ENCODE measurements at regions not wholly inside any gene's neighbourhood (a gene's known extent, or its start where the extent isn't known, plus 50 kb on each side); places are given as distances from the start of the nearest gene placed in this dataset.

- no peaks in the 10 kb centered on the region for H3K4me1 ChIP-seq (ENCODE audit: insufficient read depth, insufficient read length)
- no peaks in the 10 kb centered on the region for H3K36me3 ChIP-seq (ENCODE audit: insufficient read depth, insufficient read length, low read length)
- H3K9ac ChIP-seq (ENCODE audit: insufficient read length, low read depth), result no peak overlapping the region
- H3K9me3 ChIP-seq (ENCODE audit: insufficient read depth, low read length), result no peaks in the 10 kb centered on the region
- no peaks in the 10 kb centered on the region for H3K27me3 ChIP-seq (ENCODE audit: insufficient read depth, insufficient read length)
- no peak for TF ChIP-seq SUZ12 (IDR thresholded peaks at IDR 0.05; ENCODE audit: extremely low read depth, insufficient read depth, insufficient read length)
- no peak for TF ChIP-seq YY1 (IDR thresholded peaks at IDR 0.05; ENCODE audit: insufficient read depth, insufficient read length)
- no peak for TF ChIP-seq ZNF274 (IDR thresholded peaks at IDR 0.05; ENCODE audit: low read depth, low read length)
- no peak for DNase-seq (ENCODE audit: low read depth, low spot score)
- H3K4me3 ChIP-seq (ENCODE audit: insufficient read length, low read depth), result no peak overlapping the region
Observed at GRCh38 chr6:101259505-101259904, 134.0 kb upstream of the GRIK2 start.

GRCh38 chr6:101263596-101263995 is 129.9 kb upstream of the GRIK2 start:
- H3K27me3 ChIP-seq (ENCODE audit: insufficient read depth, insufficient read length), result no peaks in the 10 kb centered on the region
- no peak for DNase-seq (ENCODE audit: low read depth, low spot score)
- no peaks in the 10 kb centered on the region for H3K4me1 ChIP-seq (ENCODE audit: insufficient read depth, insufficient read length)
- H3K36me3 ChIP-seq (ENCODE audit: insufficient read depth, insufficient read length, low read length), result no peaks in the 10 kb centered on the region
- TF ChIP-seq ZNF274 (IDR thresholded peaks at IDR 0.05; ENCODE audit: low read depth, low read length), result no peak
- TF ChIP-seq YY1 (IDR thresholded peaks at IDR 0.05; ENCODE audit: insufficient read depth, insufficient read length), result no peak
- TF ChIP-seq SUZ12 (IDR thresholded peaks at IDR 0.05; ENCODE audit: extremely low read depth, insufficient read depth, insufficient read length), result no peak
- H3K9ac ChIP-seq (ENCODE audit: insufficient read length, low read depth), result no peak overlapping the region
- H3K4me3 ChIP-seq (ENCODE audit: insufficient read length, low read depth), result no peak overlapping the region
- H3K9me3 ChIP-seq (ENCODE audit: insufficient read depth, low read length), result no peaks in the 10 kb centered on the region

- no peak for DNase-seq (ENCODE audit: low read depth, low spot score)
- Histone ChIP-seq H3K4me3 (ENCODE audit: insufficient read length, low read depth) (no peak overlapping the region), H3K9me3 (ENCODE audit: insufficient read depth, low read length) (no peaks in the 10 kb centered on the region), H3K9ac (ENCODE audit: insufficient read length, low read depth) (no peak overlapping the region), H3K27me3 (ENCODE audit: insufficient read depth, insufficient read length) (no peaks in the 10 kb centered on the region), H3K36me3 (ENCODE audit: insufficient read depth, insufficient read length, low read length) (no peaks in the 10 kb centered on the region), H3K4me1 (ENCODE audit: insufficient read depth, insufficient read length) (no peaks in the 10 kb centered on the region)
- TF ChIP-seq YY1 (IDR thresholded peaks at IDR 0.05; ENCODE audit: insufficient read depth, insufficient read length) (no peak), ZNF274 (IDR thresholded peaks at IDR 0.05; ENCODE audit: low read depth, low read length) (no peak), SUZ12 (IDR thresholded peaks at IDR 0.05; ENCODE audit: extremely low read depth, insufficient read depth, insufficient read length) (no peak)
Observed at GRCh38 chr6:101266063-101266462, 127.4 kb upstream of the GRIK2 start.

- no peak for TF ChIP-seq YY1 (IDR thresholded peaks at IDR 0.05; ENCODE audit: insufficient read depth, insufficient read length)
- no peak for TF ChIP-seq ZNF274 (IDR thresholded peaks at IDR 0.05; ENCODE audit: low read depth, low read length)
- TF ChIP-seq SUZ12 (IDR thresholded peaks at IDR 0.05; ENCODE audit: extremely low read depth, insufficient read depth, insufficient read length), result no peak
- Histone ChIP-seq H3K4me1 (ENCODE audit: insufficient read depth, insufficient read length) (no peaks in the 10 kb centered on the region), H3K36me3 (ENCODE audit: insufficient read depth, insufficient read length, low read length) (no peaks in the 10 kb centered on the region), H3K4me3 (ENCODE audit: insufficient read length, low read depth) (no peak overlapping the region), H3K9ac (ENCODE audit: insufficient read length, low read depth) (no peak overlapping the region), H3K9me3 (ENCODE audit: insufficient read depth, low read length) (no peaks in the 10 kb centered on the region), H3K27me3 (ENCODE audit: insufficient read depth, insufficient read length) (no peaks in the 10 kb centered on the region)
- no peak for DNase-seq (ENCODE audit: low read depth, low spot score)
Observed at GRCh38 chr6:101268541-101268940, 125.0 kb upstream of the GRIK2 start.

GRCh38 chr6:101275251-101275650 is 118.3 kb upstream of the GRIK2 start:
- H3K9me3 ChIP-seq (ENCODE audit: insufficient read depth, low read length), result no peaks in the 10 kb centered on the region
- no peaks in the 10 kb centered on the region for H3K36me3 ChIP-seq (ENCODE audit: insufficient read depth, insufficient read length, low read length)
- TF ChIP-seq SUZ12 (IDR thresholded peaks at IDR 0.05; ENCODE audit: extremely low read depth, insufficient read depth, insufficient read length) (no peak), ZNF274 (IDR thresholded peaks at IDR 0.05; ENCODE audit: low read depth, low read length) (no peak), YY1 (IDR thresholded peaks at IDR 0.05; ENCODE audit: insufficient read depth, insufficient read length) (no peak)
- no peak overlapping the region for H3K4me3 ChIP-seq (ENCODE audit: insufficient read length, low read depth)
- no peaks in the 10 kb centered on the region for H3K4me1 ChIP-seq (ENCODE audit: insufficient read depth, insufficient read length)
- H3K27me3 ChIP-seq (ENCODE audit: insufficient read depth, insufficient read length), result no peaks in the 10 kb centered on the region
- H3K9ac ChIP-seq (ENCODE audit: insufficient read length, low read depth), result no peak overlapping the region
- DNase-seq (ENCODE audit: low read depth, low spot score), result no peak

GRCh38 chr6:101276066-101276465 is 117.4 kb upstream of the GRIK2 start:
- Histone ChIP-seq H3K9me3 (ENCODE audit: insufficient read depth, low read length) (no peaks in the 10 kb centered on the region), H3K27me3 (ENCODE audit: insufficient read depth, insufficient read length) (no peaks in the 10 kb centered on the region), H3K4me1 (ENCODE audit: insufficient read depth, insufficient read length) (no peaks in the 10 kb centered on the region), H3K9ac (ENCODE audit: insufficient read length, low read depth) (no peak overlapping the region), H3K36me3 (ENCODE audit: insufficient read depth, insufficient read length, low read length) (no peaks in the 10 kb centered on the region), H3K4me3 (ENCODE audit: insufficient read length, low read depth) (no peak overlapping the region)
- TF ChIP-seq SUZ12 (IDR thresholded peaks at IDR 0.05; ENCODE audit: extremely low read depth, insufficient read depth, insufficient read length) (no peak), YY1 (IDR thresholded peaks at IDR 0.05; ENCODE audit: insufficient read depth, insufficient read length) (no peak), ZNF274 (IDR thresholded peaks at IDR 0.05; ENCODE audit: low read depth, low read length) (no peak)
- no peak for DNase-seq (ENCODE audit: low read depth, low spot score)

- TF ChIP-seq ZNF274 (IDR thresholded peaks at IDR 0.05; ENCODE audit: low read depth, low read length) (no peak), SUZ12 (IDR thresholded peaks at IDR 0.05; ENCODE audit: extremely low read depth, insufficient read depth, insufficient read length) (no peak), YY1 (IDR thresholded peaks at IDR 0.05; ENCODE audit: insufficient read depth, insufficient read length) (no peak)
- no peak for DNase-seq (ENCODE audit: low read depth, low spot score)
- H3K27me3 ChIP-seq (ENCODE audit: insufficient read depth, insufficient read length), result no peaks in the 10 kb centered on the region
- H3K4me3 ChIP-seq (ENCODE audit: insufficient read length, low read depth), result no peak overlapping the region
- H3K36me3 ChIP-seq (ENCODE audit: insufficient read depth, insufficient read length, low read length), result no peaks in the 10 kb centered on the region
- H3K4me1 ChIP-seq (ENCODE audit: insufficient read depth, insufficient read length), result no peaks in the 10 kb centered on the region
- H3K9me3 ChIP-seq (ENCODE audit: insufficient read depth, low read length), result no peaks in the 10 kb centered on the region; the same call in 1 of the 2 replicates
- no peak overlapping the region for H3K9ac ChIP-seq (ENCODE audit: insufficient read length, low read depth)
Observed at GRCh38 chr6:101279410-101279809, 114.1 kb upstream of the GRIK2 start.

Data from NT2/D1 (cell line).